SK-N-SH treated with all-trans-retinoic acid at 6 μM for 48 hours (cell line): ENCODE measurements at regions not wholly inside any gene's neighbourhood (a gene's known extent, or its start where the extent isn't known, plus 50 kb on each side); places are given as distances from the start of the nearest gene placed in this dataset.

ENCODE experiments used
- ATAC-seq: fragments of 200-7000 bp; cut with Tn5 transposase; 3 replicates; pipeline ENCODE4 v1.9.1; 2020; ENCODE audit warnings: mild to moderate bottlenecking, moderate library complexity
- BACH2 ChIP-seq: fragments of 250-450 bp; sonication (Bioruptor Pico); IDR thresholded peaks from 2 replicates; pipeline ENCODE4 v1.9.0; 2021; ENCODE audit warnings: mild to moderate bottlenecking, borderline replicate concordance
- CSDC2 ChIP-seq: fragments of 250-450 bp; sonication (Bioruptor Pico); IDR thresholded peaks from 2 replicates; pipeline ENCODE4 v1.5.0; 2020; ENCODE audit warnings: mild to moderate bottlenecking, moderate library complexity
- CSRNP3 ChIP-seq: fragments of 250-450 bp; sonication (Bioruptor Pico); IDR thresholded peaks from 2 replicates; pipeline ENCODE4 v1.5.1; 2021; ENCODE audit warnings: mild to moderate bottlenecking, moderate library complexity
- ESRRG ChIP-seq: fragments of 250-450 bp; sonication (Bioruptor Pico); IDR thresholded peaks from 2 replicates; pipeline ENCODE4 v1.6.1; 2021; ENCODE audit warnings: mild to moderate bottlenecking
- GLIS3 ChIP-seq: fragments of 250-450 bp; sonication (Bioruptor Pico); IDR thresholded peaks from 2 replicates; pipeline ENCODE4 v1.5.0; 2020; ENCODE audit warnings: mild to moderate bottlenecking, moderate library complexity
- ISL1 ChIP-seq: fragments of 250-450 bp; sonication (Bioruptor Pico); IDR thresholded peaks from 2 replicates; pipeline ENCODE4 v2.1.2; 2022; ENCODE audit warnings: mild to moderate bottlenecking, moderate library complexity
- PATZ1 ChIP-seq: fragments of 250-450 bp; sonication (Bioruptor Pico); IDR thresholded peaks from 2 replicates; pipeline ENCODE4 v1.8.0; 2020; ENCODE audit warnings: mild to moderate bottlenecking, moderate library complexity, borderline replicate concordance
- PPARA ChIP-seq: fragments of 250-450 bp; sonication (Bioruptor Pico); IDR thresholded peaks from 2 replicates; pipeline ENCODE4 v1.5.0; 2020; ENCODE audit warnings: mild to moderate bottlenecking, borderline replicate concordance
- SNAI2 ChIP-seq: fragments of 250-450 bp; sonication (Bioruptor Pico); IDR thresholded peaks from 2 replicates; pipeline ENCODE4 v1.5.0; 2020; ENCODE audit warnings: mild to moderate bottlenecking, moderate library complexity
- TCF4 ChIP-seq: fragments of 250-450 bp; sonication (Bioruptor Pico); IDR thresholded peaks from 2 replicates; pipeline ENCODE4 v1.8.0; 2021; ENCODE audit warnings: mild to moderate bottlenecking, moderate library complexity, borderline replicate concordance
- TSHZ2 ChIP-seq: fragments of 250-450 bp; sonication (Bioruptor Pico); IDR thresholded peaks from 2 replicates; pipeline ENCODE4 v1.5.0; 2020; ENCODE audit warnings: mild to moderate bottlenecking, moderate library complexity
- ZC3H10 ChIP-seq: fragments of 250-450 bp; sonication (Bioruptor Pico); IDR thresholded peaks from 2 replicates; pipeline ENCODE4 v1.5.1; 2021; ENCODE audit warnings: mild to moderate bottlenecking, moderate library complexity
- ZFP3 ChIP-seq: fragments of 250-450 bp; sonication (Bioruptor Pico); IDR thresholded peaks from 2 replicates; pipeline ENCODE4 v1.5.0; 2020; ENCODE audit warnings: mild to moderate bottlenecking, moderate library complexity
- ZFP30 ChIP-seq: fragments of 450-650 bp; formaldehyde crosslinking; IDR thresholded peaks from 2 replicates; pipeline ENCODE4 v1.5.0; 2022; ENCODE audit warnings: mild to moderate bottlenecking, moderate library complexity
- ZNF70 ChIP-seq: fragments of 450-650 bp; formaldehyde crosslinking; IDR thresholded peaks from 2 replicates; pipeline ENCODE4 v1.5.0; 2020; ENCODE audit warnings: mild to moderate bottlenecking, moderate library complexity
- ZNF8 ChIP-seq: fragments of 450-650 bp; formaldehyde crosslinking; IDR thresholded peaks from 2 replicates; pipeline ENCODE4 v1.5.0; 2020; ENCODE audit warnings: mild to moderate bottlenecking, moderate library complexity

- TF ChIP-seq TSHZ2 (CRISPR knock-in tag) (no peak), CSRNP3 (no peak)
- TF ChIP-seq, all 23 proteins: peak for 0
These were observed 338.8 kb upstream of the DDHD1 start (continued) for GRCh38 chr14:53491884-53492277.

- TF ChIP-seq PPARA (no peak), PATZ1 (CRISPR knock-in tag) (no peak), ISL1 (CRISPR knock-in tag) (no peak), TSHZ2 (CRISPR knock-in tag) (no peak), ZNF70 (CRISPR knock-in tag) (no peak), BACH2 (CRISPR knock-in tag) (no peak)
- no peak for ATAC-seq
These were observed 338.2 kb upstream of the DDHD1 start for GRCh38 chr14:53491256-53491883.

- ATAC-seq: no peak
- no peak for TF ChIP-seq ZFP30 (CRISPR knock-in tag)
- no peak for TF ChIP-seq GLIS3 (CRISPR knock-in tag)
- TF ChIP-seq TCF4 (CRISPR knock-in tag): no peak
- no peak for TF ChIP-seq SNAI2 (CRISPR knock-in tag)
These were observed 325.1 kb upstream of the DDHD1 start for GRCh38 chr14:53478174-53478573.

- ATAC-seq: no peak
- no peak for TF ChIP-seq TCF4 (CRISPR knock-in tag)
- TF ChIP-seq ZFP3: no peak
- TF ChIP-seq SNAI2 (CRISPR knock-in tag): no peak
- no peak for TF ChIP-seq GLIS3 (CRISPR knock-in tag)
- TF ChIP-seq, all 23 proteins: peak for 0
These were observed 320.4 kb upstream of the DDHD1 start for GRCh38 chr14:53473480-53473879.

- TF ChIP-seq TSHZ2 (CRISPR knock-in tag) (no peak), CSDC2 (CRISPR knock-in tag) (no peak), ESRRG (CRISPR knock-in tag) (no peak), PATZ1 (CRISPR knock-in tag) (no peak), ZC3H10 (CRISPR knock-in tag) (no peak), ZNF8 (no peak)
- TF ChIP-seq, all 23 proteins: peak for 0
- ATAC-seq: no peak
These were observed 319.2 kb upstream of the DDHD1 start for GRCh38 chr14:53472306-53472705.
